ENCODE measurements at regions not wholly inside any gene's neighbourhood (a gene's known extent, or its start where the extent isn't known, plus 50 kb on each side); places are given as distances from the start of the nearest gene placed in this dataset.
"Not testable (repeated sequence)": the region's sequence is repeated elsewhere in the genome, so short reads cannot be mapped to it uniquely, and the experiment has no call there.

DNA sequence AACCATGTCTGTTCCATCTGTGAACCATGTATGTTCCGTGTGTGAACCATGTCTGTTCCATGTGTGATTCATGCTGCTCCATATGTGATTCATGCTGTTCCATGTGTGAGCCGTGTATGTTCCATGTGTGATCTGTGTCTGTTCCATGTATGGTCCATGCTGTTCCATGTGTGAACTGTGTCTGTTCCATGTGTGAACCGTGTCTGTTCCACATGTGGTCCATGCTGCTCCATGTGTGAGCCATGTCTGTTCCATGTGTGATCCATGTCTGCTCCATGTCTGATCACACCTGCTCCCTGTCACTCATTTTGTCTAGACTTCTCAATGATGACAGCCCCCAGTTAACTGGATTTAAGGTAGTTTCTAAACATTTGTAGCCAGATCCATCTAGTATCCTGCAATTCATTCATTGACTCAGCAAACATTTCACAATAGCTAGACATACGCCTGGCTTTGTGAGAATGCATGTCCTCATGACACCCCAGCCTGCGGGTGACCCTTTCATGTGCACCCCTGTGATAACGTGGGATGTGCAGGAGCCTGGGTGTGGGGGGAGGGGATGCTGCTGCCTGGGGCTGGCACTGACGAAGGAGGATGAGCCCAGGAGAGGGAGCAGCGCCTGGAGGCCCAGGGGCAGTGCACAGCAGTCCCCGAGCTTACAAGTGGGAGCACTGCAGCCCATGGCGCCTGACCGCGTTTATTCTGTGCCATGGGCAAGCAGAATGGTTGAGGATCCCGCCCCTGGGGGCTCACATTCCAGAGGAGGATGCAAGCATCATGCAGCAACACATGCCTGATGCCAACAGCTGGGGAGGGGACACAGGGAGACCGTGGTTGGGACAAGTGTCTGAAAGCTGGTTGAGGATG lies 74.1 kb upstream of the METTL9 start:
- TF ChIP-seq, protein P1, sequence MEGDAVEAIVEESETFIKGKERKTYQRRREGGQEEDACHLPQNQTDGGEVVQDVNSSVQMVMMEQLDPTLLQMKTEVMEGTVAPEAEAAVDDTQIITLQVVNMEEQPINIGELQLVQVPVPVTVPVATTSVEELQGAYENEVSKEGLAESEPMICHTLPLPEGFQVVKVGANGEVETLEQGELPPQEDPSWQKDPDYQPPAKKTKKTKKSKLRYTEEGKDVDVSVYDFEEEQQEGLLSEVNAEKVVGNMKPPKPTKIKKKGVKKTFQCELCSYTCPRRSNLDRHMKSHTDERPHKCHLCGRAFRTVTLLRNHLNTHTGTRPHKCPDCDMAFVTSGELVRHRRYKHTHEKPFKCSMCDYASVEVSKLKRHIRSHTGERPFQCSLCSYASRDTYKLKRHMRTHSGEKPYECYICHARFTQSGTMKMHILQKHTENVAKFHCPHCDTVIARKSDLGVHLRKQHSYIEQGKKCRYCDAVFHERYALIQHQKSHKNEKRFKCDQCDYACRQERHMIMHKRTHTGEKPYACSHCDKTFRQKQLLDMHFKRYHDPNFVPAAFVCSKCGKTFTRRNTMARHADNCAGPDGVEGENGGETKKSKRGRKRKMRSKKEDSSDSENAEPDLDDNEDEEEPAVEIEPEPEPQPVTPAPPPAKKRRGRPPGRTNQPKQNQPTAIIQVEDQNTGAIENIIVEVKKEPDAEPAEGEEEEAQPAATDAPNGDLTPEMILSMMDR (IDR thresholded peaks at IDR 0.05) = not testable (repeated sequence)
- not testable (repeated sequence) for TF ChIP-seq POLR2A, POLR2AphosphoS5, EP300 (IDR thresholded peaks at IDR 0.05)
